ENCODE measurements at regions not wholly inside any gene's neighbourhood (a gene's known extent, or its start where the extent isn't known, plus 50 kb on each side); places are given as distances from the start of the nearest gene placed in this dataset.

- TF ChIP-seq CTCF (IDR thresholded peaks at IDR 0.05 in 2 of 3, conservative IDR thresholded peaks at IDR 0.05 in 1 of 3; ENCODE audit: borderline replicate concordance in 1 of 3, insufficient read depth in 1 of 3, low read depth in 2 of 3, low read length in 2 of 3) (no peak), JUND (IDR thresholded peaks at IDR 0.05) (no peak), EZH2phosphoT487 (IDR thresholded peaks at IDR 0.05; ENCODE audit: borderline replicate concordance) (no peak), TCF7L2 (IDR thresholded peaks at IDR 0.05; ENCODE audit: borderline replicate concordance, extremely low read depth, insufficient read depth, insufficient read length) (no peak), POLR2A (IDR thresholded peaks at IDR 0.05; ENCODE audit: borderline replicate concordance, extremely low read depth, insufficient read depth, insufficient read length) (no peak), SRF (IDR thresholded peaks at IDR 0.05; ENCODE audit: low read depth) (no peak), CEBPB (IDR thresholded peaks at IDR 0.05; ENCODE audit: low read depth) (no peak), RAD21 (IDR thresholded peaks at IDR 0.05; ENCODE audit: low read depth) (no peak), CBX3 (IDR thresholded peaks at IDR 0.05; ENCODE audit: low read depth) (no peak), YY1 (IDR thresholded peaks at IDR 0.05; ENCODE audit: extremely low read depth, insufficient replicate concordance, low read depth, low read length) (no peak), ZFX (IDR thresholded peaks at IDR 0.05) (no peak), POLR2AphosphoS5 (IDR thresholded peaks at IDR 0.05; ENCODE audit: low read depth, low read length) (no peak), ELF1 (IDR thresholded peaks at IDR 0.05; ENCODE audit: borderline replicate concordance, low read depth) (no peak)
Measured at GRCh38 chr3:150274372-150274771, 133.7 kb upstream of the TSC22D2 start.

Data from HCT116 (cell line).